DMS53 treated with DMSO at 0.1 percent for 48 hours (cell line): ENCODE measurements at regions not wholly inside any gene's neighbourhood (a gene's known extent, or its start where the extent isn't known, plus 50 kb on each side); places are given as distances from the start of the nearest gene placed in this dataset.
"Not testable (repeated sequence)": the region's sequence is repeated elsewhere in the genome, so short reads cannot be mapped to it uniquely, and the experiment has no call there.

ENCODE experiments used
- DNase-seq: peaks from one replicate; lab custom pipeline; 2025; ENCODE audit not compliant: unreplicated experiment; lab: John Stamatoyannopoulos, UW

- DNase-seq, result no peak
Measured at GRCh38 chr5:163941079-163941478, 435.7 kb downstream of the MAT2B start.

DNA sequence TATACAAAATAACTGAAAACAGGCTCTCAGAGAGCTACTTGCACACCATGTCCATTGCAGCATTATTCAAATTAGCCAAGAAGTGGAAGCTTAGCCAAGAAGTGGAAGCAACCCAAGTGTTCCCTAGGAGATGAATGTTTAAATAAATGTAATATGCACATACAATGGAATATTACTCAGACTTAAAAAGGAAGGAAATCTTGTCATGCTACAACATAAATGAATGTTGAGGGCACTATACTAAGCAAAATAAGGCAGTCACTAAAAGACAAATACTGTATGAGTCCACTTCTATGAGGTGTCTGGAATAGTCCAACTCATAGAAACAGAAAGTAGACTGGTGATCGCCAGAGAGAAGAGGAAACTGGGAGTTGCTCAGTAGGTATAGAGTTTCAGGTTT, 438.1 kb downstream of the MAT2B start:
- DNase-seq, result no peak

DNA sequence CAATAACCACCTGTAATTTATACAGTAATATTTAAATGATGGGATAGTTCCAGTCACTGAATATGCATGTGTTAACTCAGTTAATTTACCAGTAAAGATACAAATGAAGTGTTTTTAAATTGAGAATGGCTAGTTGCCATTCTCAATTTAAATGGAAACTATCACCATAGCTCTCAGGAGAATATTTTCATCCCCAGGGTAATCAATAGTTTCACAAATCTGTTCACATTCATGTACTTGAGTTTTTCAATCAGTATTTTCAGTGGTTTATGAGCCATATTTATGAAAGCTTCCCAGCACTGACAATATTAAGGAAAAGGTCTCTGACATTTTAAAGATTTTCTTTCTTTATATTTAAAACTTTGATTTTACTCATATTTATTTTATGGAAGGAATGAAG, 439.3 kb downstream of the MAT2B start:
- DNase-seq, result no peak

DNA sequence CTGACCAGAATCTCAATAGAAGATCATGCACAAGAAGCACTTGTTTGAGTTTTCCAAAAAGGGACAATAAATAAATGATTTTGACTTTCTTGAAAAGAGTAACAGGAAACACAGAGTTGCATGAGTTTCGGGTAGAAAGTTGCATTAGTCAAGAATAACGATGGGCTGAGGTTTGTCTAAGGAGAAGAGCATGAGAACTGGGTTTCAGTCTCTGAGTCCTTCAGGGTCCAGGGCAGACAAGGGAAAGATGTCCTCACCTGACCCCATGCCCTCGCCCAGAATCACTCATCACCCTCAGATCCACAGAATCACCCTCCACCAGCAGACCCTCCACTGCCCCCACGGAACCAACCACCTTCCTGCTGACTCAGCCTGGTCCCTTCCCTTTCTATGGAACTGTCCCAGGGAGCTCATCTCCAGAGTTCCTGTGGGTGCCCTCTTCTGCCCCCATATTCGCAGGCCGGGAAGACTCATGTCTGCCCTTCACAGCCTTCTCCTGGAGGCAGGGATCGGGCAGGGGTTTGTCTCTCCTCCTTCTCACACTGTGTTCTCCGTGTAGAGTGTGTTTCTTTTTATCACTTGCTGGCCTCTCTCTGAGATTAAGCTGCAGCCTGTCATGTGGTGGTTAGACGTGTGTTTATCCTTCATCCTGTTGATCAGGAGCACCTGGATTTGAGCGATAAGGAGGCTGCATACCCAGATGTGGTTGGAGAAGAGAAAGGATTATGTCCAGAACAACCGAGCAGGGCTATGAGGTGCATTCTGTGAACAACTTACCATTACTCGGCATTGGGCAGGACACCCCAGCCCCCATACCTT, 442.6 kb downstream of the MAT2B start:
- no peak for DNase-seq

DNA sequence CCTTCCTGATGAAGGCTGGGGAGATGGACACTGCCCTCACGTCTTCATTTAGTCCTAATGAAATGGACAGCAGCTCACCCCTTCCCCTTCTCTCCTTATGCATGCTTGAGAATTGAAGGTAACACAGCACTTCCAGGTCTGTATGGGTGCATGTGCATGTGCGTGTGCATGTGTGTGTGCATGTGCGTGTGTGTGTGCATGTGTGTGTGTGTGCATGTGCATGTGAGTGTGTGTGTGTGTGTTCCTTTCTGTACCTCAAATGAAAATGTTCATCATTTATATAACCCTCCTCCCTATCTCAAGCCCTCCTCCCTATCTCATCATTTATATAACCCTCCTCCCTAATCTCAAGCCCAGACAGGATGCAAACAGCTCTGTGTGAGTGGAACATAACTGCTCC, 444.8 kb downstream of the MAT2B start:
- DNase-seq, result no peak

GRCh38 chr5:163951069-163951468, 445.6 kb downstream of the MAT2B start:
- no peak for DNase-seq

DNA sequence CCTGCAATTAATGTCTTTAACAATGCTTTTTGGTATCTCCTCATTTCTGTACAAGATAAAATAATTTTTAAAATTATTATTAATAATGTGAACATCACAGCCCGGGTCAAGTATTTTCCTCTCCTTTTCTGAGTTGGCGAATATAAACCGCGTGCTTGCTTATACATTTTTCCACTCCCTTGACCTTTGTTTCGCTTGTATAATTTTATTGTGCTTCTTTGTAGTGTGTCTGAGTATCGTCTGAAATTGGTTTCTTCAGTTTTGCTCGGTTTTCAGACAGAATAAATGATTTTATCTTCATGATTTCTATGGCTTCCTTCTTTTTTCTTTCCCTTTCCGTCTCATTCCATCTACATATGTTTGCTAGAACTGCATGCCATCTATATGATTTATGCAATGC, 448.5 kb downstream of the MAT2B start:
- DNase-seq, result no peak

GRCh38 chr5:163961230-163961629, 455.8 kb downstream of the MAT2B start:
- not testable (repeated sequence) for DNase-seq

DNA sequence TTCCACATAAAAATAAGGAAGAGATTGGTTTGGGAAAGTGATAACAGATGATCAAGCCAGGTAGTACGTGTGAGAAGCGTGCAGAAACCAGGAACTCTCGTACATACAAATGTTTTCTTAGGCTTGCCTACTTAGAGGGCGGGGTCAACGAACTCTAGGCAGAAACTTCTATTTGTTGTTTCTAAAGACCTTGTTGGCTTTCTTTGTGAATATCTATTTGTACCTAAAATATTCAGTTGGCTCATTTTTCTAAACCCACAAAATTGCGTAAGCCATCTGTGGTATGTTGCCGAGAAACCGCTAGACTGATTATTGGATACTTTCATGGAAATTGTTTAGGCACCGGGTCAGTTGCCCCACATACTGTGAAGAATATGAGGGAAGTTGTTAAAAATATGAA, 458.5 kb downstream of the MAT2B start:
- no peak for DNase-seq

GRCh38 chr5:163964671-163965070, 459.3 kb downstream of the MAT2B start:
- no peak for DNase-seq

DNA sequence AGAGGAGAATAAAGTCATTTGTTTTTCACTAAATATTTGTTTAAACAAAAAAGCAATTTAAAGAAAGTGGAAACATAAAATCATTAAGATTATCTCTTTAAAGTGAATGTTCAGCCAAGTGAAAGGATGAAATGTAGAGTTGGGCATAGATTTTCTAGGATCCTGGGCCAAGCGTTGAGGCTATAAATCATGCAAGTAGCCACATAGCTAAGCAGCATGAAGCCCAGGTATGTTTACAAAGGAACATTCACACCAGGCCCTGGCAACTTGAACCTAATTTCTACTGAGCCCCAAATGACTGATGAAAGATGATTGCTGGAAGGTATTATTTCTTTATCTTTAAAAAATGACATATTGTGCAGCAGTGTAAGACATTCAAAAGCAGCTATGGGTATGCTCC, 461.8 kb downstream of the MAT2B start:
- DNase-seq, result no peak

DNA sequence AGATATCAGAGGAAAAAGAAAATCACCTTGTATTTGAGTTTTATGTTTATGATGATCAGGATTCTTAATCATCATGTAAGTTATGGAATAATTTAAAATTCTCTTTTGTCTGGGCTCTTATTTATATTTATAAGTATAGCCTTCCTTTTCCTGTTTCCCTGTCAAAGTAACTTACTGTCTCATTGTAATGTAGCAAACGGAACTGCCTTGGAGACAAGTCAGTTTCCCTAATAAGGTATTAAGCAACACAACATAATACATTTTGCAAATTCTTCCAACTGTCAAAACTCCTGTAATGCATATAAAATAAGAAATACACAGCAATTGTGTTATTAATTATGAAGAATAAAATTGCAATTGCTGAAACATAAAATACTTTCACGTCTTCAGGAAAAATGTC, 463.2 kb downstream of the MAT2B start:
- DNase-seq, result no peak

- no peak for DNase-seq
Measured at GRCh38 chr5:163976696-163977095, 471.3 kb downstream of the MAT2B start.

DNA sequence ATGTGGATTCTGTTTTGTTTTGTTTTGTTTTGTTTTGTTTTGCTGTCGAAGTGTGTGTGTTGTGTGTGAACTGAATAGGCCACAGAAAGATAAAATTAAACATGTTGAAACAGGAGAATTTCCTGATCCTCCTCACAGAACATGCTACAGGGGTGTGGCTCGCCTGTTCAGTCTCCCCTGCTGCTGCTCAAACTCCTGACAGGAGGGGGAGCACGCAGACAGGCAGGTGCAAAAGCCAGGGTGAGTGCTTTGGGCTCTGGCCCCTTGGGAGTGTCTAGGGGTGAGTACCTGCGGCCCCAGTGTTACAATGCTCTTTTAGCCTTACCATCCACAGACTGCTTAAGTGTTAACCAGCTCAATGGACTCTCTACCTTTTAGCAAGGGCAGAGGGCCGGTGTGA, 473.5 kb downstream of the MAT2B start:
- DNase-seq, result no peak

DNA sequence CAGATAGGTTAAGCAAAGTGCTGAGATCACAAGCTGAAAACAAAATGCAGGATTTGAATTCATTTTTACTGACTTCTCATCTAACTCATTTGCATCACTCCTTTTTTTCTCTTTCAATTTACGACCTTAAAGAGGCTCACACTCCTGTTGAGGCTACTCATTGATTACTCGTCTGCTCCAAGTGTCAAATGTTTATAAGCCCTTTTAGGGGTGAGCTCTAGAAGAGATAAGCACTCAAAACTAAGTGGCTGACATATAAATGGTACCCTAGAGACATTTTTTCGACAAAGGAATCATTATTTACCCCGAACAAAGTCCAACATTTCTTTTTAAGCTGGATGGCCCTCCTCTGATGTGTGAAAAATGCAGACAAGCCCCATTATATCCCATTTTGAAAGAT, 483.1 kb downstream of the MAT2B start:
- no peak for DNase-seq

DNA sequence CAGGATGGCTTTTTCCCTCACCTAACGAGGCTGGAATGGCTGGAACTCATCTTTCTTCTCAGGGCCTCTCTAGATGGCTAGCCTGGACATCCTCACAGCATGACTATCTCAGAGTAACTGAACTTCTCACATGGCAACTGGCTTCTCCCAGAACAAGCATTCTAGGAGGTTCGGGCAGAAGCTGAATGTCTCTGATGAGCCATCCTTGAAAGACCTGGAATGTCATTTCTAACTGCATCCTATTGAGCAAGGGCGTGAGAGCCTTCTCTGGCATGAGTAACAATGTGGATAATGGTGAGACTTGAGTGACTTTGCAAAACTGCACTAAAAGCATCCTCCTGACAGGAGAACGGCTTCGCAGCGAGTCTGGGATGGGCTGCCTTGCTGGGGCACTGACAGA, 487.7 kb downstream of the MAT2B start:
- DNase-seq, result no peak

DNA sequence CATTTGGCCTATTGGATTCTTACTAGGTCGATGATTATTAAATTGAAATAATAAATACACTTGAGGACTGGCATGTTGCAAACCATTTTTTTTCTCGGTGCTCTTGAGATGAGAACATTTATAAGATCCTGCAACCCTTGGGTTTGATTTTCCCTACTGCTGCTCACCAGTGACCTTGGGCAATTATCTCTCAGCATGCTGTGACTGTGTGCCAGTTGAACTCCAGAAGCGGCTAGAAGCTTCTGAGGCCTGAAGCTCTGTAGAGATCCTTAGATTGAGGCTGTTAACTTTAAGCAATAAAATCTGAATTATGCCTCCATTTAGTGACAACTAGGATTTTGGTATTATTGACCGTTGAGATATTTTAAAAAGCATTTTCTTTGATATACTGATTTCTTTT, 489.8 kb downstream of the MAT2B start:
- DNase-seq, result no peak

GRCh38 chr5:163997965-163998364, 492.5 kb downstream of the MAT2B start:
- no peak for DNase-seq

DNA sequence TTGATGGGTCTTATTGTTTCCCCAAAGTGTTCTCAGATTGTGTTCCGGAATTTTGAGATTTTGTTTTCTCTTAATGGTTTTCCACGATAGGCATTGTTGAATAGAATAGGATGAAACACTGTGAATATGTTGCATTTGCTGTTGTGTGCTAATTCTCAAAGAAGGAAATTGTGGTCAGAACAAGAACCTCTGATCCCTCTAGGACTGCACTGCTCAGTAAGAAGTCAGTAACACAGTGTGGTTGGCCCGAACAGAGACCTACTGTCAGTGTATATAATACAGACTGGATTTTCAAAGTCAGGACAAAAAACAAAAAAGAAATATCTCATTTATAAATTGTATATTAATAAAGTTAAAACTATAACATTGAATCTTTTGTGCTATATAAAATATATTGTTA, 494.8 kb downstream of the MAT2B start:
- DNase-seq, result no peak

DNA sequence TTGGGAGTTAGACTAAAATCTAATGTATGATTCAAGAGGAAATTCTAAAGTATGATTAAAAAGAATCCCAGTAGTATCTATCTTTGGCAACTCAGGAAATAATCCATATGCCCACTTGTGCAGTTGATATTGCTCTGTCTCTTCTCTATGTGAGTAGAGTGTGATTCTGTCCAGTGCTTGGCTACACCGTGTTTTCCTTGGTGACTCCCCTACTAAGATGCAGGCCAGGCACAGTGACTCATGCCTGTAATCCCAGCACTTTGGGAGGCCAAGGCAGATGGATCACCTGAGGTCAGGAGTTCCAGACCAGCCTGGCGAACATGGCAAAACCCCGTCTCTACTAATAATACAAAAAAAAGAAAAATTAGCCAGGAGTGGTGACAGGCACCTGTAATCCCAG, 495.4 kb downstream of the MAT2B start:
- DNase-seq, result no peak

DNA sequence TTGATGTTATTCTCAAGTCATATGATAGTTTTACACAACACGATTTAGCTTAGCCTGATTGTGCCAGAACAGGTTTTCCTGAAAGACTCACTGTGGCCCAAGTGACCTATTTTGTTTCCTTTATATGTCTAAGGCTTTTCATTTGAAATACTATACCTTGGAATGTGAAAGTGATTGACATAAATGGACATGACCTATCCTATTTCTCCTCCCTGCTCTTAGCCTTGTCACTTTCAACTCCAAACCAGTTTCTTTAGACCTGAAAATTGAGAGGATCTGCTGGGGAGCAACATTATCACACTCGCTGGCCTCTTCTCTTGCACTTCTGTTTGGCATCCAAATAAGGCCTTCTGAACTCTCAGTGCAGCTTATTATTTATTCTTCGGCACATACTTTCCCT, 496.8 kb downstream of the MAT2B start:
- DNase-seq, result no peak

DNA sequence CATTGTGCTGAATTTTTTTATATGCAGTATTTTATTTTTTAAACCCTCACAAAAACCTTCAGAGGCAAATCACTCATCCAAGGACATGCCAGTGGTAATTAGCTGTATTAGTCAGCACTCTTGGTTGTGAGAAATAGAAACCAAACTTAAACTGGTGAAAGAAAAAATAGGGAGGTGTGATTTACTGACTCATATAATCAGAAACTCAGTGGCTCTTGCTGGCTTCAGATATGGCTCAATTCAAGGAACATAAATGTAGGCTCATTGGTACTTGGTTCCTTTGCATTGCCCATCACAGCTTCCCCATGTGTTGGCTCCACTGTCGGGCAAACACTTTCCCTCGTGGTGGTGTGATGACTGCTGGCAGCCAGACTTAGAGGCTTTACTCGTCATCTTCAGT, 497.2 kb downstream of the MAT2B start:
- no peak for DNase-seq

DNA sequence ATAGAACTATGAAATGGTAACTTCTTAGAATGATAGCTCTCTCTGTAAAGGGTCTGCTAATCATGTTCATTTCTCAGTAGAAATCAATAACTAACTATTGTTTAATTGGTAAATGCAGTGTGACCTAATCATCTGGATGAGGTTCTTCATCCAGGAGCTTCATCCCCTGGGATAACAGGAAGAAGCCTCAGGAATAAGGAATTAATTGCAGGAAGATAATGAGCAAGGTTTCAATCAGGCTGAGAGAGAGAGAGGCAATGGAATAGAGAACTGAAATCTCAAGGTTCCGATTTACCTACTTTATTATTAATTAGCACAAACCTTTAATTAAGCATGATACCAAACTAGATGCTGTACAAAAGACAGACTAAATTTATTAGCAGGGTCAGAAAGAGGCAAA, 499.7 kb downstream of the MAT2B start:
- no peak for DNase-seq
